HFF-Myc (cell line): ENCODE measurements at regions not wholly inside any gene's neighbourhood (a gene's known extent, or its start where the extent isn't known, plus 50 kb on each side); places are given as distances from the start of the nearest gene placed in this dataset.

ENCODE experiments used
- DNase-seq: peaks from one replicate; pipeline ENCODE4 v3.0.0-alpha.2; 2011; ENCODE audit warnings: low read depth; ENCODE audit errors: extremely low read depth
- H3K4me3 ChIP-seq: replicated peaks from 2 replicates; pipeline ENCODE4 v1.5.1; 2011; ENCODE audit warnings: low read depth, mild to moderate bottlenecking, control low read depth, low read length
- TF ChIP-seq, protein P1 (sequence below): IDR thresholded peaks from 2 replicates; pipeline ENCODE4 v1.5.1; 2012; ENCODE audit warnings: mild to moderate bottlenecking, low read depth, low read length, control low read depth; ENCODE audit errors: missing control alignments

DNA sequence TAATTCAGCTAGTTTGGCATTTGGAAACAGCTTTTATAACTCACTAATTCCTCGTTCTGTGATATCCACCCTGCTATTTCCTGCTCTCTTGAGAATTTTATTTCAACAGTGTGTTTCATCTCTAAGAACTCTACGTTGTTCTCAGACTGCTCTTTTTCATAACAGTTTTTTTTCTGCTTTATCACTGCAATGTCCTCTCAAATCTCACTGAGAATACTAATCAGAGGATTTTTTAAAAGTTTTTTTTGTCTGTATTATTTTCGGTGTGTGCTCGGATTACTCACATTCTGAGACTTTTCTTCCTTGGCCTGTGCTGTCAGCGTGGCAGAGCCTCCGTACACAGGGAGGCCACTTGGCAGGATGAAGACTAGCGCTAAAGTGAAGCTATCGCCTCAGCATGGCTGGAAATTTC lies 59.4 kb upstream of the NEO1 start:
- TF ChIP-seq, protein P1, sequence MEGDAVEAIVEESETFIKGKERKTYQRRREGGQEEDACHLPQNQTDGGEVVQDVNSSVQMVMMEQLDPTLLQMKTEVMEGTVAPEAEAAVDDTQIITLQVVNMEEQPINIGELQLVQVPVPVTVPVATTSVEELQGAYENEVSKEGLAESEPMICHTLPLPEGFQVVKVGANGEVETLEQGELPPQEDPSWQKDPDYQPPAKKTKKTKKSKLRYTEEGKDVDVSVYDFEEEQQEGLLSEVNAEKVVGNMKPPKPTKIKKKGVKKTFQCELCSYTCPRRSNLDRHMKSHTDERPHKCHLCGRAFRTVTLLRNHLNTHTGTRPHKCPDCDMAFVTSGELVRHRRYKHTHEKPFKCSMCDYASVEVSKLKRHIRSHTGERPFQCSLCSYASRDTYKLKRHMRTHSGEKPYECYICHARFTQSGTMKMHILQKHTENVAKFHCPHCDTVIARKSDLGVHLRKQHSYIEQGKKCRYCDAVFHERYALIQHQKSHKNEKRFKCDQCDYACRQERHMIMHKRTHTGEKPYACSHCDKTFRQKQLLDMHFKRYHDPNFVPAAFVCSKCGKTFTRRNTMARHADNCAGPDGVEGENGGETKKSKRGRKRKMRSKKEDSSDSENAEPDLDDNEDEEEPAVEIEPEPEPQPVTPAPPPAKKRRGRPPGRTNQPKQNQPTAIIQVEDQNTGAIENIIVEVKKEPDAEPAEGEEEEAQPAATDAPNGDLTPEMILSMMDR: no peak
- H3K4me3 ChIP-seq: no peak overlapping the region
- no peak for DNase-seq

GRCh38 chr15:72991026-72991425 lies 61.2 kb upstream of the NEO1 start:
- no peak for DNase-seq
- H3K4me3 ChIP-seq: no peak overlapping the region
- TF ChIP-seq, protein P1: no peak

- TF ChIP-seq, protein P1: no peak
- no peak overlapping the region for H3K4me3 ChIP-seq
- no peak for DNase-seq
These were observed 68.3 kb upstream of the NEO1 start for GRCh38 chr15:72983801-72984545.

- H3K4me3 ChIP-seq: no peak overlapping the region
- DNase-seq: no peak
- TF ChIP-seq, protein P1: no peak
These were observed 69.5 kb upstream of the NEO1 start for GRCh38 chr15:72982714-72983113.

DNA sequence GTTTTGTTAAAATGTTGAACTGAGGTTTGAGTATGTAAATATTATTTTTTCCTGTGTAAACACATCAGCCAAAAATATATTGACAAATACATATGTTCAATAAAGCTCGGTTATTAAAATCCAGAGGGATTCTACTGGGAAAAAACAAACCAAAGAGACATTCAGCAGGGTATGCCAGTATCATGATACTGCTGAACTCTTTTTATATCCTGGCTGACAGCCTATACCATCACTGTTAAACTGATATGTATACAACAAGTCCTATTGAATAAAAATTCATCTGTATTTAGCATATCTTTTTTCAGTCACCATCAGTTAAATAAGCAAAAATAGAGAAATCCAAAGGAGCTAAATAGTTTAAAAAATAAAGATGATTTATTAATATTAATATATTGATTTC lies 71.6 kb upstream of the NEO1 start:
- no peak for DNase-seq
- TF ChIP-seq, protein P1: no peak

DNA sequence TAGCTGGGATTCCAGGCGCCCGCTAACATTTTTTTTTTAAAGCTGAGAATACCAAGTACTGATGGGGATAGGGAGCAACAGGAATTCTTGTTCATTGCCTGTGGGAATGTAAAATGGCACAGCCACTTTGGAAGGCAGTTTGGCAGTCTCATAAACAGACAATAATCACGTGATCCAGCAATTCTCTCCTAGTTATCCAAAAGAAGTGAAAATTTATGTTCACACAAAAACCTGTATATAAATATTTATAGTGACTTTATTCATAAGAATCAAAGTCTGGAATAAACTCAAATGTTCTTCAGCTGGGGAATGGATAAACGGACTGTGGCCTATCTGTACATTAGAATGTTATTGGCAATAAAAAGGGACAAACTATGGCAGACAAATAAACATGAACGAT lies 72.5 kb upstream of the NEO1 start:
- no peak overlapping the region for H3K4me3 ChIP-seq
- TF ChIP-seq, protein P1: no peak
- DNase-seq: no peak

More for the DNA sequence above, 71.6 kb upstream of the NEO1 start:
- no peak overlapping the region for H3K4me3 ChIP-seq

DNA sequence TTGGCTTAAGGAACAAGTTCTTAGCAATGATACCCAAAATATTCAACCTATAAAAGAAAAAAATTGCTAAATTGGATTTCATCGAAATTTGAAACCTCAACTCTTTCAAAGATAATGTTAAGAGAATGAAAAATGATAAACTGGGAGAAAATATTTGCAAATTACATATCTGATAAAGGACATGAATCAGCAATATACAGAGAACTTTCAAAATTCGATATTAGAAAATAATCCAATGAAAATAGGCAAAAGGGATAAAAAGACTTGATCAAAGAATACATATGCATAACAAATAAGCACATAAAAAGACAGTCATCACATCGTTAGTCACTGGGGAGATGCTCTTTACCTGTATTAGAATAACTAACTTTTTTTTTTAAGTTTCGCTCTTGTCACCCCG lies 73.0 kb upstream of the NEO1 start:
- DNase-seq: no peak
- no peak overlapping the region for H3K4me3 ChIP-seq
- TF ChIP-seq, protein P1: no peak
